Neural crest cell (in vitro differentiated cells): ENCODE measurements at regions not wholly inside any gene's neighbourhood (a gene's known extent, or its start where the extent isn't known, plus 50 kb on each side); places are given as distances from the start of the nearest gene placed in this dataset.

Experiments
- DNase-seq: peaks from one replicate; pipeline ENCODE4 v3.0.0; 2021; ENCODE audit warnings: low read depth, mixed read lengths, low spot score
- H3K27ac Mint-ChIP-seq: one replicate; pipeline ENCODE4 v1.8.0; 2021; ENCODE audit warnings: mild to moderate bottlenecking, mixed read lengths; ENCODE audit not compliant: unreplicated experiment
- H3K27me3 Mint-ChIP-seq: 2 replicates; pipeline ENCODE4 v1.8.0; 2021; ENCODE audit warnings: low read depth, mild to moderate bottlenecking, mixed read lengths
- H3K36me3 Mint-ChIP-seq: 2 replicates; pipeline ENCODE4 v1.8.0; 2021; ENCODE audit warnings: low read depth, mild to moderate bottlenecking, mixed read lengths
- H3K4me1 Mint-ChIP-seq: 2 replicates; pipeline ENCODE4 v1.8.0; 2021; ENCODE audit warnings: mixed read lengths
- H3K4me3 Mint-ChIP-seq: one replicate; pipeline ENCODE4 v1.8.0; 2021; ENCODE audit warnings: mild to moderate bottlenecking, mixed read lengths
- H3K9me3 Mint-ChIP-seq: 2 replicates; pipeline ENCODE4 v1.8.0; 2021; ENCODE audit warnings: mixed read lengths
- TF ChIP-seq, protein P1 (sequence below): fragments of 200-600 bp; sonication (generic); conservative IDR thresholded peaks from 2 replicates; pipeline ENCODE4 v1.5.0; 2021; ENCODE audit warnings: antibody characterized with exemption, mild to moderate bottlenecking

DNA sequence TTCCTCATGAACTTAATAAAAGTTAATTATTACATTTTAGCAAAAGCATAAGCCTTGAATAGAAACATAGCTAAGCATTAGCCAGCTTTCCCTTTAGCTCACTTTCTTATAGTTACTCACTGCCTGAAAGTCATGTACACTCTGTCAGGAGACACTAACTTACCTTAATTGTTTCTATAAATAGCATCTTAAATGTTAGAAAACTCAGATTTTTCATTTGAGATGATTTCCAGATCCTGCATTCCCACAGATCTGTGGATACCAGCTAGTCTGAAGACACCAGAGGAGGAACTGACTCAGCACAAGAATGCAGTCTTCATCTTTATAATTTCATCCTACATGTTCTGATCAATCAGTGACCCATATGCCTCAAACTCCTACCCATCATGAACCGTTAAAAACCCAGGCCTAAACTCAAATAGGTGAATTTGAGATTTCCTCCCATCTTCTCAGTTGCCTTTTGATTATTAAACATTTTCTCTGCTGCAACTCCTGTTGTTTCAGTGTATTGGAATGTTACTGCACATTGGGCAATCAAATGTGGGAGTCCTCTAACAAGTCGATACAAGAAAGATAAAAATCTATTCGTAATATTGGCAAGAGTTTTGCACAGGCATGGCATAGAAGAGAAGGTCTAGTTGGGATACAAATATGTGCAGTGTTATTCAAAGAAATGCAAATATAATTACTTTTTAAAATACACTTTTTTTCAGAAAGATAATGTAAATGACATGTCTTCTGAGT is 857.4 kb upstream of the CDH2 start:
- H3K4me1 Mint-ChIP-seq = no peaks in the 10 kb centered on the region
- no peak for DNase-seq
- H3K36me3 Mint-ChIP-seq = no peaks in the 10 kb centered on the region
- no peaks in the 10 kb centered on the region for H3K27me3 Mint-ChIP-seq
- H3K4me3 Mint-ChIP-seq = no peak overlapping the region
- H3K27ac Mint-ChIP-seq = no peak overlapping the region
- H3K9me3 Mint-ChIP-seq = peaks cover under 1% of the 10 kb centered on the region
- TF ChIP-seq, protein P1, sequence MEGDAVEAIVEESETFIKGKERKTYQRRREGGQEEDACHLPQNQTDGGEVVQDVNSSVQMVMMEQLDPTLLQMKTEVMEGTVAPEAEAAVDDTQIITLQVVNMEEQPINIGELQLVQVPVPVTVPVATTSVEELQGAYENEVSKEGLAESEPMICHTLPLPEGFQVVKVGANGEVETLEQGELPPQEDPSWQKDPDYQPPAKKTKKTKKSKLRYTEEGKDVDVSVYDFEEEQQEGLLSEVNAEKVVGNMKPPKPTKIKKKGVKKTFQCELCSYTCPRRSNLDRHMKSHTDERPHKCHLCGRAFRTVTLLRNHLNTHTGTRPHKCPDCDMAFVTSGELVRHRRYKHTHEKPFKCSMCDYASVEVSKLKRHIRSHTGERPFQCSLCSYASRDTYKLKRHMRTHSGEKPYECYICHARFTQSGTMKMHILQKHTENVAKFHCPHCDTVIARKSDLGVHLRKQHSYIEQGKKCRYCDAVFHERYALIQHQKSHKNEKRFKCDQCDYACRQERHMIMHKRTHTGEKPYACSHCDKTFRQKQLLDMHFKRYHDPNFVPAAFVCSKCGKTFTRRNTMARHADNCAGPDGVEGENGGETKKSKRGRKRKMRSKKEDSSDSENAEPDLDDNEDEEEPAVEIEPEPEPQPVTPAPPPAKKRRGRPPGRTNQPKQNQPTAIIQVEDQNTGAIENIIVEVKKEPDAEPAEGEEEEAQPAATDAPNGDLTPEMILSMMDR = no peak

DNA sequence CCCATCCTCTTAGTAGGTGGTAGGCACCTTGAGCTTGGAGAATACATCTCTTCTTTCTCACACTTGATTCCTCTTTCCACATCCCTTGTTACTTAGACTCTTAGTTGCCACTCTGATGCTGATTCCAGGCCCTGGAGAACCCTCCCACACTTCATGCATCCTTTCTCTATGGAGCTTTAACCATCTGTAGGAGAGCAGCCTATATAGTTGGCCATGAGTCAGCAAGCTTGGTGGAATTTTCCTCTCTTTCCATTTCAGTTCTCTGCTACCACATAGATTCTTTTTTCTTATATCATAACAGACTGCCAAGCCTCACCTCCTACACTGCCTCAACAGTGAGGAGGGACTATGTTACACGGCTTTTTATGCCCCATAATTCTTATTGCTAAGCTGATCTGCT is 851.6 kb upstream of the CDH2 start:
- no peak overlapping the region for H3K27ac Mint-ChIP-seq
- no peaks in the 10 kb centered on the region for H3K4me1 Mint-ChIP-seq
- no peaks in the 10 kb centered on the region for H3K9me3 Mint-ChIP-seq
- no peaks in the 10 kb centered on the region for H3K27me3 Mint-ChIP-seq
- no peaks in the 10 kb centered on the region for H3K36me3 Mint-ChIP-seq
- H3K4me3 Mint-ChIP-seq = no peak overlapping the region
- DNase-seq = no peak
- TF ChIP-seq, protein P1 = no peak

DNA sequence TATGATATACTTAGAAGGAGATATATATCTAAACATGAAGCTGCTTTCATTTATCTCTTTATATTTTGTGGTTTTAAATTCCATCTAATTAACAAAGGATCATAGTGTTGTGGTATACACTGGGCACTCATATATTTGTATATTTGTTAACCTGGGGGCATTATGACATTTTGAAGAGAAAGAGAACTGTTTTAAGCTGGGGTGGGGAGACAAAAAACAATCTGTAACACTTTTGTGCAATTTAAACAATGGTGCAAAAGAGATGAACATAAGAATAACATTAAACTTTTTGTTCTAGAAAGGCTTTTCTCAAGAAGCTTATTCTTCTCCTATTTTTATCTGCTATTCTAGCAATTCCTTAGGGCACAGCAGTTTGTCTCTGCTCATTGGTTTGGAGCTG is 842.0 kb upstream of the CDH2 start:
- TF ChIP-seq, protein P1 = no peak
- no peaks in the 10 kb centered on the region for H3K27me3 Mint-ChIP-seq
- no peak overlapping the region for H3K27ac Mint-ChIP-seq
- no peaks in the 10 kb centered on the region for H3K9me3 Mint-ChIP-seq
- no peaks in the 10 kb centered on the region for H3K36me3 Mint-ChIP-seq
- no peak overlapping the region for H3K4me3 Mint-ChIP-seq
- no peak for DNase-seq
- no peaks in the 10 kb centered on the region for H3K4me1 Mint-ChIP-seq

DNA sequence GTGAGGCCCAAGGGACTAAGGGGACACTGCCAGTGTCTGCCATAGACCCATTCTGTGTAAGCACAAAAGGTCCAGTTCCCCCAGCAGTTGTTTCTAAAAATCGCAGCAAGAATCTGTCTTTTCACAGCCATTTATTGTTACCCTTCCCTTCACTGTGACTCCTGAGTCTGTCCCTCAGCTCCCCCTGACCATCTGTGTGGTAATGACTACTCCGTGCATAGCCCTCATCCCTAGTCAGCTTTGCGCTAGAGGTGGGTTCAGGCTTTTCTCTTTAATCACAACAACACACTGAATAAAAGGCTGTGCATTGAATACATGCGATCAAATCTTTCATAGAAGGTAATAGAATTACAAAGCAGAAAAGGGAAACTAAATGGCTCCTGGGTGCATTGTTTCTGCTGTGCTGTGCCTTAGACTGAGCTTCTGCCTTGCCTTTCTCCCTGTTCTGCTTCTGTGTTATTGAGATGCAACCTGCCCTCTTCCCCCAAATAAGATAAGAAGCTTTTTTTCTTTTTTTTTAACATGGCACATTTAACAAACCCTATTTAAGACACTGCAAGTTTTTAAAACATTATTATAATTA is 836.0 kb upstream of the CDH2 start:
- Mint-ChIP-seq H3K4me1 (no peaks in the 10 kb centered on the region), H3K4me3 (no peak overlapping the region), H3K27me3 (no peaks in the 10 kb centered on the region), H3K27ac (peak overlapping the region; percentile 12), H3K9me3 (peaks cover 3% of the 10 kb centered on the region), H3K36me3 (no peaks in the 10 kb centered on the region)
- no peak for DNase-seq
- TF ChIP-seq, protein P1 = no peak

DNA sequence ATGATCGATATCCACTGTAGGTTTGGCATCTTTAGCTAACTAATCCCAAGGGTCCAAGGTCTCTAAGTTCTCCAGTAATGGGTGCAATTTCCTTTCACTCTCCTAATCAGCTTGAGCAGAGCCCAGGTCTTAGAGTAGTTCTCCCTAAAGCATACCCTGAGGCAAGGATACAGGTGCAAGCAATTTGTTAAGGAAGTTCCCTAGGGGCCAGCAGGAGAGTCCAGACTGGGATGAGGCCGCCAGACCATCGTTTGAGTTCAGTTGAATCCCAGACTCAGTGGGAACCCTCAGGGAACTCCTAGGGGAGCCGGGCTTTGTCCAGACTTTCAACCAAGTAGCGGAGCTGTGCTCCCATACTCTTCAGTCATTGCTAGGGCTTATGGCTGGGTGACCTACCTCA is 835.4 kb upstream of the CDH2 start:
- no peaks in the 10 kb centered on the region for H3K4me1 Mint-ChIP-seq
- H3K27me3 Mint-ChIP-seq = no peaks in the 10 kb centered on the region
- no peak for DNase-seq

More for the DNA sequence above, 835.4 kb upstream of the CDH2 start:
- TF ChIP-seq, protein P1 = no peak
- no peak overlapping the region for H3K27ac Mint-ChIP-seq
- no peak overlapping the region for H3K4me3 Mint-ChIP-seq
- H3K9me3 Mint-ChIP-seq = peaks cover 4% of the 10 kb centered on the region
- H3K36me3 Mint-ChIP-seq = no peaks in the 10 kb centered on the region
